T-helper 2 cell treated with Interferon-gamma antibody and Interleukin-4, amounts not matched to agents 5 μg/mL and 100 μg/mL, for 36 hours (primary cell): ENCODE measurements at regions not wholly inside any gene's neighbourhood (a gene's known extent, or its start where the extent isn't known, plus 50 kb on each side); places are given as distances from the start of the nearest gene placed in this dataset.

Source experiments
- DNase-seq: peaks from one replicate; pipeline ENCODE4 v3.0.0; 2021; ENCODE audit warnings: low spot score
- H3K27ac Mint-ChIP-seq: one replicate; pipeline ENCODE4 v1.8.0; 2021; ENCODE audit warnings: mild to moderate bottlenecking, mixed read lengths
- H3K27me3 Mint-ChIP-seq: one replicate; pipeline ENCODE4 v1.8.0; 2021; ENCODE audit warnings: low read depth, mixed read lengths
- H3K36me3 Mint-ChIP-seq: one replicate; pipeline ENCODE4 v1.8.0; 2021; ENCODE audit warnings: low read depth, mixed read lengths
- H3K4me1 Mint-ChIP-seq: one replicate; pipeline ENCODE4 v1.8.0; 2021; ENCODE audit warnings: low read depth, mixed read lengths
- H3K4me3 Mint-ChIP-seq: one replicate; pipeline ENCODE4 v1.8.0; 2022; ENCODE audit warnings: mild to moderate bottlenecking, moderate library complexity, mixed read lengths
- H3K9me3 Mint-ChIP-seq: one replicate; pipeline ENCODE4 v1.8.0; 2021; ENCODE audit warnings: mixed read lengths

DNA sequence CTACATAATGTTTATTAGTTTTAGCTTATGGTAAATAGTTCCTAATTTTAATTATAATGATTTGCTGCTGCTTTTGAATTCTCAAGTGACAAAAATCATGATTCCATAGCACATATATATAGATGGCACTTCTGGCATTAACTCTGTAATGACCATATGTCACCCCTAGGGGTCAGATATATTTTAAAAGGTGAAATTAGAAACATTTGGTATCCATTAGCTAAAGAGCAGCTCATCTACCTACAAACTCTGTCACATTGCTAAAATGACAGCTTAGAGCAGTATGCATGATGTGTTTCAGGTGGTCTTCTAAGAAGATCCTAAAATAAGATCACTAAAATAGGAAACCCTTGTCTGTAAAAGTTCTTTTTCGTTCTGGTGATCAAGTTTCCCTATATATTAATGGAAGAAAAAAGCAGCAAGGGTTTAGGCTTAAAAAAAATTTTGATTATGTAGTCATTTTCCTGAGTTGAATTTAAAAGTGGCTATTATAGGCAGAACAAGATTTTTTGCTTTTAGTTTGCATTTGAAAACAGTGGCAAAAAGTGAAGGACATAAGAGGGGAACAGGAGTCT lies 157.7 kb upstream of the POU5F2 start:
- Mint-ChIP-seq H3K36me3 (no peaks in the 10 kb centered on the region), H3K9me3 (no peaks in the 10 kb centered on the region), H3K4me3 (no peak overlapping the region), H3K27ac (no peak overlapping the region), H3K4me1 (no peaks in the 10 kb centered on the region), H3K27me3 (no peaks in the 10 kb centered on the region)
- no peak for DNase-seq

DNA sequence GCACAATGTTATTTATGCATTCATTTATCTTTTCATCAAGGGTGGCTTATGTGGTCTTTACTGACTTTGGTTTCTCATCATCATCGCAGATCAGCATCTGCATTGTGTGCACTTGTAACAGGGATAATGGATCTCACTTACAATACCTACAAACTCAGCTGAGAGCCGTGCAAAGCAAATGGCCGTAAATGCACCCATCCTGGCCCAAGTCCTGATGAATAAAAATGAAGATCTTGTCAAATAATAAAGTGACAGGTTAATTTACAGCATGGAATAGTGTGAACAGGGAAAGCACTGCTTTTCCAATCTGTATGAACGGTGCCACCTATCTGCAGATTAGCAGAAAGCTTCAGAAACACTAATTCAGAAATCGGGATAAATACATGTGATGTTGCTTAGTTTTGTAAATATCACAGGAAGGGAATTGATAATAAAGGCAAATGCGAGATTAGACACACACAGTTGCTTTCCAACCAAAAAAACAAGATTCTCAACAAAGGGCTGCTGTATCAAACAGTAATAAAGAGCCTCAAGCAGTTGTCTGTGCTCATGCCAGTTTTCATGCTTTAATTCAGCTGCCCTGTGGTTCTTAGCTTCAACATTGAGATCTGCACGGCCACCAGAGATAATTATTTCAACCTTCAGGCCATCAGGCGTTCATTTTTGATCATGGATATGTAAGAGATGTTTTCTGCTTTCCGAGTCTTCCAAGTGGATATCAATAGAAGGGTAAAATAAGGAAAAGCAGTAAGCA lies 153.4 kb upstream of the POU5F2 start:
- no peak for DNase-seq
- Mint-ChIP-seq H3K27me3 (no peaks in the 10 kb centered on the region), H3K4me1 (no peaks in the 10 kb centered on the region), H3K4me3 (no peak overlapping the region), H3K9me3 (no peaks in the 10 kb centered on the region), H3K36me3 (no peaks in the 10 kb centered on the region), H3K27ac (no peak overlapping the region)

DNA sequence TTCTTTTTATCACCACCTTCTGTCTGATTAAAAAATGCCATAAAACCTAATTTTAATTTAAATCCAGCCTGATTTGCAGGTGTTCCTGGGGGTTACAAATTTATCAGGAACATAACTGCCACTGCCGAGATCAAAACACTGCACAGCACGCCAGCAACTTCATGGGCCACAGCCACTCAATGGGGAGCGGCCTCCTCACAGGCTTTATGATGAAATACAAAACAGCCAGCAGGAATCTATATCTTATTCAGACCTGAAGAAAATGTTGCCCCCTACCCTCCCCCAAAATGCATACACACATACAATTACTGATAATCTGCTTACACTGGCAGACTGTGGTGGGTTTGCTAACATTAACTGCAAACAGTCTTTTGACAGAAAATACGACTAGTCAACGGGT lies 151.7 kb upstream of the POU5F2 start:
- Mint-ChIP-seq H3K4me3 (no peak overlapping the region), H3K27me3 (no peaks in the 10 kb centered on the region), H3K36me3 (no peaks in the 10 kb centered on the region), H3K27ac (no peak overlapping the region), H3K9me3 (no peaks in the 10 kb centered on the region), H3K4me1 (no peaks in the 10 kb centered on the region)
- DNase-seq, result no peak

DNA sequence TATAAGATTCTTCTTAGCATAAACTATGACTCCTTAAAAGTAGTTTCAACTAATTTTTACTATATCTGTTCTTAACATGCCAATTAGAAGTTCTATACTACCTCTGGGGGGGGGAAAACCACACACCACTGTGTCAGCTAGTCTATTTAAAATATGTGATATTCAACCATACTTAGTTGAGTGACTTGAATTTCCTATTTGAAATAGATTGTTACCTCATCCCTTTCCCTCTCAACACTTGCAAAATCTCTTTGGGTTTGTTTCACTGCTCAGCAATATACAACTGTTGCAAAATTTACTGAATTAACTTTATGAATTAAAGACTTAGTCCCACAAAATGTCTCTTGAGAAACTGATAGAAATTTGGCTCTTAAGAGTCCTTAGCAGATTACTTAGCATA lies 151.1 kb upstream of the POU5F2 start:
- no peak for DNase-seq
- no peak overlapping the region for H3K4me3 Mint-ChIP-seq
- H3K9me3 Mint-ChIP-seq, result no peaks in the 10 kb centered on the region
- H3K27me3 Mint-ChIP-seq, result no peaks in the 10 kb centered on the region
- no peak overlapping the region for H3K27ac Mint-ChIP-seq
- H3K36me3 Mint-ChIP-seq, result no peaks in the 10 kb centered on the region
- peaks cover 2% of the 10 kb centered on the region for H3K4me1 Mint-ChIP-seq

- H3K27me3 Mint-ChIP-seq, result no peaks in the 10 kb centered on the region
- no peaks in the 10 kb centered on the region for H3K36me3 Mint-ChIP-seq
- no peak overlapping the region for H3K4me3 Mint-ChIP-seq
- H3K4me1 Mint-ChIP-seq, result peaks cover 6% of the 10 kb centered on the region
- DNase-seq, result no peak
- H3K27ac Mint-ChIP-seq, result no peak overlapping the region
- no peaks in the 10 kb centered on the region for H3K9me3 Mint-ChIP-seq
Measured at GRCh38 chr5:93891491-93892480, 150.4 kb upstream of the POU5F2 start.

DNA sequence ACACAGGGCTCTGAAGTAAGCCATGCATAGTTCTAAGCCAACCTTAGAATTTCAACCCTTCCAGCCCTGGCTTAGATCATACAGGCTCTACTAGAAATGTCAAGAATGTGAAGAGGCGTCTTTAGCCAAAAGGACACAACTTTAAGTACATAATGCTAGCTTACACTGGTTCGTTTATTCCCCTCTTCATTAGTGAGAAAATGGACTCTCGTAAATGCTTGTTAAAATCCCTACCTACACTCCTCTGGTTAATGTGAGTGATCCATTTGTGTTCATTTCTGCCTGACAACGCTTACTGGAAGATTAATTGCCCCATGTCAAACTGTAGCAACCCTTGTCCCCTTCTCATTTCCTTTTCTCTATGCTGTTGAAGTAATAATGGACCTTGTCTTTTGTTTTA lies 149.3 kb upstream of the POU5F2 start:
- Mint-ChIP-seq H3K9me3 (no peaks in the 10 kb centered on the region), H3K27ac (no peak overlapping the region), H3K4me3 (no peak overlapping the region), H3K4me1 (peaks cover 6% of the 10 kb centered on the region), H3K27me3 (no peaks in the 10 kb centered on the region), H3K36me3 (no peaks in the 10 kb centered on the region)
- DNase-seq, result no peak

- no peak for DNase-seq
- Mint-ChIP-seq H3K4me3 (no peak overlapping the region), H3K36me3 (no peaks in the 10 kb centered on the region), H3K27me3 (no peaks in the 10 kb centered on the region), H3K9me3 (no peaks in the 10 kb centered on the region), H3K27ac (no peak overlapping the region), H3K4me1 (peaks cover 6% of the 10 kb centered on the region)
Measured at GRCh38 chr5:93887678-93888077, 146.3 kb upstream of the POU5F2 start.

GRCh38 chr5:93886917-93887361 lies 145.5 kb upstream of the POU5F2 start:
- no peak for DNase-seq
- no peaks in the 10 kb centered on the region for H3K36me3 Mint-ChIP-seq
- H3K4me3 Mint-ChIP-seq, result peak overlapping the region; percentile 44
- no peaks in the 10 kb centered on the region for H3K27me3 Mint-ChIP-seq
- H3K4me1 Mint-ChIP-seq, result peaks cover 6% of the 10 kb centered on the region
- H3K27ac Mint-ChIP-seq, result no peak overlapping the region
- no peaks in the 10 kb centered on the region for H3K9me3 Mint-ChIP-seq

DNA sequence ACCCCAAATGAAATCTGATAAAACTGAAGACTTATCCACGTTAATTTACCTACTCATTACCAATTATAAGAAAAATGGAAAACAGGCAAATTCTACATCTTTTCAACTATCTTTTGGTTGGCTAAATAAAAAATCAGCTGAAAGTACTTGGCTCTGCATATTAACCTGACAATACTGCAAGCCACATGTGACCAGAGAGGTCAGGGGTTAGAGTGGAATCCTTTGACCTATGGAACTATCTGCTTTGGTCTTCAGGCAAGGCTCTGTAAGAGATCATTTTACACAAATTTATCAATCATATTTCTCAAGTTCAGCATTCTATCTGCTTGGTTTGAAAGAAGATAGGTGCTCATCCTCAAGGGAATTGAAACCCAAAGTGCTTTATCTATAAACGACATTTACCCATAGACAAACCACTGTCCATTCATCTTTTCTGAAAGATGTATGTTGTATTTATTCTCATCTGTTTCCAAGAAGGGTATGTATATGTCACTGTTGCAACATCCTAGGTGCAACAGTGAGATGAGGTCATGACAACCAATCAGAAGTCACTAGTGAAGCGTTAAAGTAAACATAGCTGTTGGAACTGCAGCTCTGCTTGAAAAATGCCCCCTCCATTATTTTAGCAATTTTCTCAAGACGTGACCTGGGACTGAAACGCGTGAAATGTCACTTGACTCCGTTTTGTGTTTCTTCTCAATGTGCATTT lies 144.9 kb upstream of the POU5F2 start:
- Mint-ChIP-seq H3K36me3 (no peaks in the 10 kb centered on the region), H3K27ac (no peak overlapping the region), H3K27me3 (no peaks in the 10 kb centered on the region), H3K4me1 (peaks cover 6% of the 10 kb centered on the region), H3K4me3 (no peak overlapping the region), H3K9me3 (no peaks in the 10 kb centered on the region)
- no peak for DNase-seq

DNA sequence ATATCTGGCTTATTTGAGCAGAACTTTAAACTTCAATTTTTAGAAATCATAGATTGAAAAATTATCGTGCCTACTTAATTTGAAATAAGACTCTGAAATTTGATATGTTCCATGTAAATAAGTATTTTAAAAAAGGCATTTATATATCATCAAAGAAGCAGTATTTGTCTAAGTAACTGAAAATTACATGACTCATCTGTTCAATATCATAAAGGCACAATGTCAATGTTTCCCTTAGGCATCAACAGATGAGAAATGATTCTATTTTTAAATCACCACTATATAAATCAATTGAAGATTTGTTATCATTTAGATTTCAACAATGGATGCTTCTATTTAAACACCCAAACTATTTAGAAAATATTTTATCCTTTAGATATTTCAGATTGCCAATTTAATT lies 142.9 kb upstream of the POU5F2 start:
- H3K27ac Mint-ChIP-seq, result no peak overlapping the region
- no peaks in the 10 kb centered on the region for H3K36me3 Mint-ChIP-seq
- DNase-seq, result no peak
- H3K9me3 Mint-ChIP-seq, result no peaks in the 10 kb centered on the region
- H3K4me3 Mint-ChIP-seq, result no peak overlapping the region
- H3K4me1 Mint-ChIP-seq, result peaks cover 6% of the 10 kb centered on the region
- H3K27me3 Mint-ChIP-seq, result no peaks in the 10 kb centered on the region

DNA sequence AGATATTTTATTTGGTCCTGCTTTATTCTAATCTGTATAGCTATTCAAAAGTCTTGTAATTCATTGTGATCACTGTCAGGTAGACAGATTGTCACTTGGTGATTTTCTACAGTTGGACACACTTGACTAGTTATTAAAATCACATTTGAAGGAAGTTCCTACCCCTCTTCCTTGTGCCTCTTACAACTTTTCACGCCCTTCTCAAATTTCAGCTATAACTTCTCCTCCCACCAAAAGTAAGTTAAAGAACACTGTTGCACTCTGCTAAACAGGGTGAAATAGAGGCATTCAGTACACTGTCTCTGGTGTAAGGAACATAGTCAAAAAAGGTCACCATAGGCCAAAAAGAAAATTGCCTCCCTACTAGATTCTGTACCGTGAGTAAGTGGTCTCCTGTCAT lies 142.1 kb upstream of the POU5F2 start:
- Mint-ChIP-seq H3K9me3 (no peaks in the 10 kb centered on the region), H3K27ac (no peak overlapping the region), H3K36me3 (no peaks in the 10 kb centered on the region), H3K4me3 (no peak overlapping the region), H3K4me1 (peaks cover 6% of the 10 kb centered on the region), H3K27me3 (no peaks in the 10 kb centered on the region)
- DNase-seq, result no peak

- no peak overlapping the region for H3K4me3 Mint-ChIP-seq
- H3K9me3 Mint-ChIP-seq, result no peaks in the 10 kb centered on the region
- H3K36me3 Mint-ChIP-seq, result no peaks in the 10 kb centered on the region
- no peak overlapping the region for H3K27ac Mint-ChIP-seq
- DNase-seq, result no peak
- H3K27me3 Mint-ChIP-seq, result no peaks in the 10 kb centered on the region
- peaks cover 5% of the 10 kb centered on the region for H3K4me1 Mint-ChIP-seq
Measured at GRCh38 chr5:93875693-93876092, 134.3 kb upstream of the POU5F2 start.

DNA sequence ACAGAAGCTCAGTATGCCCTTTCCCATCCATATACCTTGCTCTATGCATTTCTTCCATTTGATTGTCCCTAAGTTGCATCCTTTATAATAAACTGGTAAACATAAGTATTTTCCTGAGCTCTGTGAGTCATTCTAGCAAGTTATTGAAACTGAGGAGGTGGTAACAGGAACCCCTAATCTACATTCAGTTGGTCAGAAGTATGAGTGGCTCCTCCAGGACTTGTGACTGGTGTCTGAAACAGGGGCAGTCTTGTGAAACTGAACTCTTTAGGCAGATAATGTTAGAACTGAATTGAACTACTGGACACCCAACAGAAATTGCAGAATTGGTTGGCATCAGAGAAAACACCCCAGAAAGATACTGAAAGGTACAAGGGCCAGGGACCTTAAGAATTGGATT lies 133.1 kb upstream of the POU5F2 start:
- no peak overlapping the region for H3K4me3 Mint-ChIP-seq
- no peak for DNase-seq
- peaks cover 5% of the 10 kb centered on the region for H3K4me1 Mint-ChIP-seq
- no peaks in the 10 kb centered on the region for H3K27me3 Mint-ChIP-seq
- no peaks in the 10 kb centered on the region for H3K9me3 Mint-ChIP-seq
- no peak overlapping the region for H3K27ac Mint-ChIP-seq
- H3K36me3 Mint-ChIP-seq, result no peaks in the 10 kb centered on the region
